ENCODE measurements at regions not wholly inside any gene's neighbourhood (a gene's known extent, or its start where the extent isn't known, plus 50 kb on each side); places are given as distances from the start of the nearest gene placed in this dataset.

- no peak for TF ChIP-seq MLLT1 (IDR thresholded peaks at IDR 0.05)
- TF ChIP-seq E2F4 (IDR thresholded peaks at IDR 0.05; ENCODE audit: low read depth, low read length), result no peak
- no peak for TF ChIP-seq WRNIP1 (IDR thresholded peaks at IDR 0.05; ENCODE audit: borderline replicate concordance, low read depth, low read length)
- no peak for TF ChIP-seq ZNF274 (IDR thresholded peaks at IDR 0.05; ENCODE audit: insufficient read depth, insufficient read length)
- no peak for TF ChIP-seq SMC3 (IDR thresholded peaks at IDR 0.05; ENCODE audit: borderline replicate concordance, low read length)
Observed at GRCh38 chr3:109772520-109772919, 435.2 kb upstream of the DPPA4 start (continued).

- FAIRE-seq, result no peak
- Histone ChIP-seq H3K9me3 (replicated peaks; ENCODE audit: control insufficient read depth, insufficient read depth, low read length) (no peaks in the 10 kb centered on the region), H4K20me1 (ENCODE audit: control insufficient read depth, insufficient read depth) (no peaks in the 10 kb centered on the region), H3K27me3 (replicated peaks in 1 of 2; ENCODE audit: control insufficient read depth in 2 of 2, insufficient read depth in 2 of 2, low read length in 1 of 2) (no peaks in the 10 kb centered on the region), H3K36me3 (ENCODE audit: control insufficient read depth in 2 of 2, insufficient read depth in 2 of 2, low read length in 1 of 2) (no peaks in the 10 kb centered on the region), H2AFZ (ENCODE audit: control insufficient read depth, low read depth, low read length) (no peak overlapping the region), H3K79me2 (ENCODE audit: control insufficient read depth, insufficient read depth, low read length) (no peaks in the 10 kb centered on the region), H3K4me3 (no peak overlapping the region), H3K27ac (ENCODE audit: control insufficient read depth, insufficient read depth) (no peak overlapping the region), H3K9ac (ENCODE audit: control insufficient read depth, insufficient read depth, low read length) (no peak overlapping the region), H3K4me1 (ENCODE audit: control insufficient read depth, insufficient read depth, low read length) (no peaks in the 10 kb centered on the region), H3K4me2 (ENCODE audit: control insufficient read depth, insufficient read depth) (no peak overlapping the region)
- ChIA-PET SMC1A (ENCODE audit: uncharacterized antibody, unreplicated experiment) (no interaction called here), POLR2A (no interaction called here), RAD21 (ENCODE audit: unreplicated experiment) (no interaction called here), CTCF (no interaction called here)
- in situ Hi-C loops (cut with MboI), result no loop called here
- WGBS (ENCODE audit: insufficient coverage, insufficient replicate concordance, low lambda C conversion rate, missing lambda C conversion rate), result 45% methylated on average over 2 of the region's 2 CpGs
- intact Hi-C loops (cut with micrococcal nuclease; ENCODE audit: unreplicated experiment), result no loop called here
- no peak for DNase-seq (ENCODE audit: low read depth, low spot score)
- ATAC-seq, result no peak
- BruUV-seq (replicated peaks), result no TSS peak
- no peak for TF ChIP-seq ZBTB33 (IDR thresholded peaks at IDR 0.05)
- TF ChIP-seq E4F1 (IDR thresholded peaks at IDR 0.05; ENCODE audit: borderline replicate concordance, partially characterized antibody), result no peak
- TF ChIP-seq KLF5 (IDR thresholded peaks at IDR 0.05; ENCODE audit: partially characterized antibody), result no peak
- no peak for TF ChIP-seq MEF2B (IDR thresholded peaks at IDR 0.05; ENCODE audit: partially characterized antibody, poor library complexity, severe bottlenecking)
- no peak for TF ChIP-seq NKRF (conservative IDR thresholded peaks at IDR 0.05)
- TF ChIP-seq IRF3 (IDR thresholded peaks at IDR 0.05), result no peak
- no peak for TF ChIP-seq ZNF207 (IDR thresholded peaks at IDR 0.05; ENCODE audit: borderline replicate concordance)
- no peak for TF ChIP-seq ZNF622 (IDR thresholded peaks at IDR 0.05)
Observed at GRCh38 chr3:109774108-109774507, 436.8 kb upstream of the DPPA4 start.

All from GM12878 (cell line).